Upper lobe of right lung (tissue), 1 donor: ENCODE measurements at regions not wholly inside any gene's neighbourhood (a gene's known extent, or its start where the extent isn't known, plus 50 kb on each side); places are given as distances from the start of the nearest gene placed in this dataset.

ENCODE experiments used
- ATAC-seq: fragments of 200-7000 bp; cut with Tn5 transposase; one replicate; pipeline ENCODE4 v1.9.1; 2020; ENCODE audit warnings: mild to moderate bottlenecking, moderate library complexity
- DNase-seq: peaks from one replicate; pipeline ENCODE4 v3.0.0-alpha.2; 2020
- H3K27ac ChIP-seq: fragments of 200-600 bp; one replicate; pipeline ENCODE4 v1.8.0; 2022
- H3K27me3 ChIP-seq: fragments of 200-600 bp; one replicate; pipeline ENCODE4 v1.8.0; 2022; ENCODE audit warnings: mild to moderate bottlenecking
- H3K36me3 ChIP-seq: fragments of 200-600 bp; one replicate; pipeline ENCODE4 v1.8.0; 2022
- H3K4me1 ChIP-seq: fragments of 200-600 bp; one replicate; pipeline ENCODE4 v1.8.0; 2022
- H3K4me3 ChIP-seq: fragments of 200-600 bp; one replicate; pipeline ENCODE4 v1.8.0; 2022; ENCODE audit warnings: mild to moderate bottlenecking
- H3K9me3 ChIP-seq: fragments of 200-600 bp; one replicate; pipeline ENCODE4 v1.8.0; 2022
- intact Hi-C: fragments of 100-400 bp; cut with DNase I; formaldehyde crosslinking; loops from one replicate; pipeline ENCODE4 v1.11.0; 2022
- TF ChIP-seq, protein P1 (sequence below): fragments of 200-600 bp; IDR thresholded peaks from one replicate; pipeline ENCODE4 v1.8.0; 2022; ENCODE audit warnings: antibody characterized with exemption
- donor health status: DM: no; HTN: yes; CAD: no; lungs with severe emphysema.

- Histone ChIP-seq H3K9me3 (no peaks in the 10 kb centered on the region), H3K27me3 (no peaks in the 10 kb centered on the region), H3K4me1 (no peaks in the 10 kb centered on the region), H3K4me3 (no peak overlapping the region), H3K27ac (no peak overlapping the region), H3K36me3 (no peaks in the 10 kb centered on the region)
- ATAC-seq = no peak
- TF ChIP-seq, protein P1, sequence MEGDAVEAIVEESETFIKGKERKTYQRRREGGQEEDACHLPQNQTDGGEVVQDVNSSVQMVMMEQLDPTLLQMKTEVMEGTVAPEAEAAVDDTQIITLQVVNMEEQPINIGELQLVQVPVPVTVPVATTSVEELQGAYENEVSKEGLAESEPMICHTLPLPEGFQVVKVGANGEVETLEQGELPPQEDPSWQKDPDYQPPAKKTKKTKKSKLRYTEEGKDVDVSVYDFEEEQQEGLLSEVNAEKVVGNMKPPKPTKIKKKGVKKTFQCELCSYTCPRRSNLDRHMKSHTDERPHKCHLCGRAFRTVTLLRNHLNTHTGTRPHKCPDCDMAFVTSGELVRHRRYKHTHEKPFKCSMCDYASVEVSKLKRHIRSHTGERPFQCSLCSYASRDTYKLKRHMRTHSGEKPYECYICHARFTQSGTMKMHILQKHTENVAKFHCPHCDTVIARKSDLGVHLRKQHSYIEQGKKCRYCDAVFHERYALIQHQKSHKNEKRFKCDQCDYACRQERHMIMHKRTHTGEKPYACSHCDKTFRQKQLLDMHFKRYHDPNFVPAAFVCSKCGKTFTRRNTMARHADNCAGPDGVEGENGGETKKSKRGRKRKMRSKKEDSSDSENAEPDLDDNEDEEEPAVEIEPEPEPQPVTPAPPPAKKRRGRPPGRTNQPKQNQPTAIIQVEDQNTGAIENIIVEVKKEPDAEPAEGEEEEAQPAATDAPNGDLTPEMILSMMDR = no peak
- no peak for DNase-seq
- intact Hi-C loops = no loop called here
Measured at GRCh38 chr1:94676686-94677085, 135.1 kb upstream of the F3 start.

DNA sequence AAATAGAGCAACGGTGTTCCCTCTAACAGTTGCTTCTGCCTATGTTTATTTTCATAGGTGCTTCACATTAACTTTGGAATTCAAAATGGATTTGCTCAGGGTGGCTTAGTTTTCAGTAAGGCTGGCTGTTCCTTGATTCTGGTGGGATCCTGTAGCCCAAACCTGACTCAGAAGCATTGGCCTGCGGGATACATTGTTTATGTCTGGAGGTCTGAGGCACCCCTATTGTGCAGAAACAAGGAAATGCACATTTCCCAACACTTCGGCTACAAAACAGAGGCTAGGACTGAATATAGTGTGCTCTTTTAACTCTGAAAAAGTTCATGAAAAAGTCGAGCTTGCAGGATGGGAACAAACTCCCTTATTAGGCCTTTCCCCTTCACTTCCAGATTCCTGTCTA lies 133.8 kb upstream of the F3 start:
- no peaks in the 10 kb centered on the region for H3K27me3 ChIP-seq
- no peak for ATAC-seq
- DNase-seq = no peak
- H3K4me1 ChIP-seq = no peaks in the 10 kb centered on the region
- H3K36me3 ChIP-seq = no peaks in the 10 kb centered on the region
- H3K9me3 ChIP-seq = no peaks in the 10 kb centered on the region
- H3K4me3 ChIP-seq = no peak overlapping the region
- H3K27ac ChIP-seq = no peak overlapping the region
- TF ChIP-seq, protein P1 = no peak
- intact Hi-C loops = no loop called here

GRCh38 chr1:94674876-94675275 lies 133.3 kb upstream of the F3 start:
- Histone ChIP-seq H3K36me3 (no peaks in the 10 kb centered on the region), H3K27ac (no peak overlapping the region), H3K27me3 (no peaks in the 10 kb centered on the region), H3K9me3 (no peaks in the 10 kb centered on the region), H3K4me1 (no peaks in the 10 kb centered on the region), H3K4me3 (no peak overlapping the region)
- TF ChIP-seq, protein P1 = no peak
- intact Hi-C loops = no loop called here
- DNase-seq (no peak), ATAC-seq (no peak)

GRCh38 chr1:94672934-94673333 lies 131.4 kb upstream of the F3 start:
- H3K27ac ChIP-seq = no peak overlapping the region
- no peaks in the 10 kb centered on the region for H3K27me3 ChIP-seq
- DNase-seq (no peak), ATAC-seq (no peak)
- H3K36me3 ChIP-seq = no peaks in the 10 kb centered on the region
- H3K4me1 ChIP-seq = no peaks in the 10 kb centered on the region
- intact Hi-C loops = no loop called here
- TF ChIP-seq, protein P1 = no peak
- H3K9me3 ChIP-seq = no peaks in the 10 kb centered on the region
- H3K4me3 ChIP-seq = no peak overlapping the region

DNA sequence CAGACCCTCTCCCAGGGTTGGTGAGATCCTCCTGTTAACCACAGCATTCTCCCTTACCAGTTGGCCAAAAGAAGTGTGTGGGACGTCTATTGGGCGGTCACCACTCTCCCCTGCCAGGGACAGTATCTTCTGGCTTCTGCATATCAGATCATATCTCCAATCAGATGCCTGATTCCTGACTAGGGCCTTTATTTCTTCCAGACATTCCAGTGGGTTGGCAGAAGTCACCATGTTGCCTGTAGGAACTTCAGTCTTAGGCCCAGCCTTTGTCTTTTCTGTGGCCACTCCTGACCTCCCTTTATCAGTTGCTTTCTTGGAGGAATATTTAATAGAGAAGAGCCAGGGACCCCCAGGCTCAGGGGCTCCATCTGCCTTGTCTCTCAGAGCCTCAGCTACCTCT lies 130.4 kb upstream of the F3 start:
- intact Hi-C loops = no loop called here
- TF ChIP-seq, protein P1 = no peak
- Histone ChIP-seq H3K4me3 (no peak overlapping the region), H3K27ac (no peak overlapping the region), H3K27me3 (no peaks in the 10 kb centered on the region), H3K4me1 (no peaks in the 10 kb centered on the region), H3K9me3 (no peaks in the 10 kb centered on the region), H3K36me3 (no peaks in the 10 kb centered on the region)
- DNase-seq (no peak), ATAC-seq (no peak)

DNA sequence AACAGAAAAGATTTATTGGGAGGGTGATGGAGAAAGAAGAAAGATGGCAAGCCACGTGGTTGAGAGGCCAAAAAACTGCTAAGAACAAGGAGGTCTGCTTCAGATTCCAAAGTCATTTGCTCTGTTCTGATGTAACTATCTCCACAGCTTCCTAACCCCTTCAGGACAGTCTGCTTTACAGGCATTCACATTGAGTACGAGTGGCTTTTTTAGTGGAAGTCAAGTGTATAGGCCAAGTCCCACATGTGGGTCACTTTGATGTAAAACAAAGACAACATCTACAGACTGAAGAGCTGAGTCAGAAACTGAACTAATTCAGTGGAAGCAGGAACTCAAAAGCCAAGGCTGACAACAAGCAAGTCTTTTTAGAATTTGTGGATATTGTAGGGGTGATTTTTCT lies 128.7 kb upstream of the F3 start:
- no peak for DNase-seq
- H3K36me3 ChIP-seq = no peaks in the 10 kb centered on the region
- ATAC-seq = peak; percentile 48
- no peaks in the 10 kb centered on the region for H3K4me1 ChIP-seq
- no peaks in the 10 kb centered on the region for H3K27me3 ChIP-seq
- TF ChIP-seq, protein P1 = no peak
- H3K4me3 ChIP-seq = no peak overlapping the region
- intact Hi-C loops = no loop called here
- no peaks in the 10 kb centered on the region for H3K9me3 ChIP-seq
- H3K27ac ChIP-seq = no peak overlapping the region
